Keratinocyte (primary cell): ENCODE measurements at regions not wholly inside any gene's neighbourhood (a gene's known extent, or its start where the extent isn't known, plus 50 kb on each side); places are given as distances from the start of the nearest gene placed in this dataset.

Source experiments
- DNase-seq: peaks from one replicate; pipeline ENCODE4 v3.0.0-alpha.2; 2011; ENCODE audit warnings: low read depth, missing footprints, low spot score
- FAIRE-seq: peaks from 2 replicates; lab custom pipeline; 2011; peaks lifted over from hg19 to GRCh38; lab: Jason Lieb, UNC
- H2AFZ ChIP-seq: 2 replicates; pipeline ENCODE4 v1.6.0; 2012; ENCODE audit warnings: low read length, control low read depth, inconsistent platforms; ENCODE audit not compliant: control insufficient read depth
- H3K27ac ChIP-seq: 2 replicates; pipeline ENCODE4 v1.5.1; 2011; ENCODE audit warnings: low read length; ENCODE audit not compliant: control insufficient read depth, insufficient read depth
- H3K27me3 ChIP-seq: 3 replicates; pipeline ENCODE4 v1.6.0; 2011; ENCODE audit warnings: low read length; ENCODE audit not compliant: control insufficient read depth, insufficient read depth; ENCODE audit errors: extremely low read depth
- H3K36me3 ChIP-seq, 2 experiments: 2 replicates in 1 of 2; 3 replicates in 1 of 2; pipeline ENCODE4 v1.5.1; 2011; ENCODE audit warnings: low read length in 2 of 2, mild to moderate bottlenecking in 1 of 2; ENCODE audit not compliant: control insufficient read depth in 2 of 2, insufficient read depth in 2 of 2; ENCODE audit errors: extremely low read depth in 1 of 2
- H3K4me1 ChIP-seq: 3 replicates; pipeline ENCODE4 v1.5.1; 2011; ENCODE audit warnings: low read length; ENCODE audit not compliant: control insufficient read depth, insufficient read depth; ENCODE audit errors: extremely low read depth
- H3K4me2 ChIP-seq: 3 replicates; pipeline ENCODE4 v1.6.0; 2011; ENCODE audit warnings: low read depth, low read length; ENCODE audit not compliant: control insufficient read depth, insufficient read depth; ENCODE audit errors: extremely low read depth
- H3K4me3 ChIP-seq, 3 experiments: fragments of 200-600 bp in 1 of 3; sonication (generic) in 1 of 3; 2 replicates in 2 of 3; 3 replicates in 1 of 3; pipeline ENCODE4 v1.5.1; 2011 to 2016; ENCODE audit warnings: low read length in 3 of 3, mild to moderate bottlenecking in 3 of 3, control low read depth in 2 of 3, inconsistent platforms in 1 of 3, low read depth in 1 of 3, mixed read lengths in 1 of 3, mixed run types in 1 of 3, moderate library complexity in 1 of 3; ENCODE audit not compliant: control insufficient read depth in 2 of 3, insufficient read depth in 2 of 3; ENCODE audit errors: extremely low read depth in 1 of 3
- H3K79me2 ChIP-seq: 2 replicates; pipeline ENCODE4 v1.6.0; 2012; ENCODE audit warnings: low read length; ENCODE audit not compliant: control insufficient read depth, insufficient read depth
- H3K9ac ChIP-seq: 3 replicates; pipeline ENCODE4 v1.6.0; 2011; ENCODE audit warnings: low read length; ENCODE audit not compliant: control insufficient read depth, insufficient read depth; ENCODE audit errors: extremely low read depth
- H3K9me1 ChIP-seq: 3 replicates; pipeline ENCODE4 v1.6.0; 2011; ENCODE audit warnings: low read length; ENCODE audit not compliant: control insufficient read depth, insufficient read depth; ENCODE audit errors: extremely low read depth
- H3K9me3 ChIP-seq: 2 replicates; pipeline ENCODE4 v1.5.1; 2012; ENCODE audit warnings: low read depth, low read length; ENCODE audit not compliant: control insufficient read depth
- H4K20me1 ChIP-seq: 3 replicates; pipeline ENCODE4 v1.6.0; 2011; ENCODE audit warnings: low read length; ENCODE audit not compliant: control insufficient read depth, insufficient read depth; ENCODE audit errors: extremely low read depth
- EZH2 ChIP-seq: IDR thresholded peaks from one replicate; pipeline ENCODE4 v1.6.1; 2012; ENCODE audit warnings: inconsistent platforms, mild to moderate bottlenecking, low read length, moderate library complexity
- dilution Hi-C: fragments of 300-500 bp; cut with MboI; formaldehyde crosslinking; loops from one replicate; pipeline ENCODE4 v1.7.0; 2020; ENCODE audit warnings: low sequenced_read_pairs; ENCODE audit not compliant: extremely low pct_ligation_motif_present
- TF ChIP-seq, protein P1 (sequence below), 3 experiments: IDR thresholded peaks in 1 of 3; conservative IDR thresholded peaks in 1 of 3; optimal IDR thresholded peaks in 1 of 3; 2 replicates in 2 of 3; 3 replicates in 1 of 3; pipeline versions ENCODE3 to v1.5.1; 2011; ENCODE audit warnings: low read length in 3 of 3, mild to moderate bottlenecking in 3 of 3, moderate library complexity in 2 of 3, control low read depth in 1 of 3, inconsistent platforms in 1 of 3; ENCODE audit not compliant: insufficient read depth in 2 of 3; ENCODE audit errors: extremely low read depth in 1 of 3

DNA sequence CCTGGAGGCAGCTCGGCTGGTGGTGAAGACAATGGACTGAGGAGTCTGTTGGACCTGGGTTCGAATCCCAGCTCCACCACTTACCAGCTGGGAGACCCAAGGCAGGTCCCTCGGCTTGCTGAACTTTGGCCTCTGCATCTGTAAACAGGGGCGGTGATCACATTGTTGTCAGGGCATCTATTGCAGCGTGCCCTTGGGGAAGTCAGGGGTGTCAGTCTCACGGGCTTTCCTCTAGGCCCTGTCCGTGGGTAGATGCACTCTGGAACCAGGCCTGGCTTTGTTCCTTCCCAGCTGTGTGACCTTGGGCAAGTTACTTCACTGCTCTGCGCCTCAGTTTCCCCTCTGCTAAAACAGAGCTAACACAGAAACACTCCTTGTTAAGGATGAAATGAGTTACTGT lies 68.8 kb upstream of the SLC6A6 start:
- FAIRE-seq = no peak
- Histone ChIP-seq H3K36me3 (no peaks in the 10 kb centered on the region), H3K4me1 (peaks cover 19% of the 10 kb centered on the region), H3K79me2 (no peaks in the 10 kb centered on the region), H2AFZ (no peak overlapping the region), H3K4me3 (no peak overlapping the region), H3K27me3 (peaks cover 6% of the 10 kb centered on the region), H3K27ac (no peak overlapping the region), H4K20me1 (no peaks in the 10 kb centered on the region), H3K9me3 (no peaks in the 10 kb centered on the region), H3K4me2 (no peak overlapping the region), H3K9me1 (no peaks in the 10 kb centered on the region), H3K9ac (no peak overlapping the region)
- TF ChIP-seq, protein P1, sequence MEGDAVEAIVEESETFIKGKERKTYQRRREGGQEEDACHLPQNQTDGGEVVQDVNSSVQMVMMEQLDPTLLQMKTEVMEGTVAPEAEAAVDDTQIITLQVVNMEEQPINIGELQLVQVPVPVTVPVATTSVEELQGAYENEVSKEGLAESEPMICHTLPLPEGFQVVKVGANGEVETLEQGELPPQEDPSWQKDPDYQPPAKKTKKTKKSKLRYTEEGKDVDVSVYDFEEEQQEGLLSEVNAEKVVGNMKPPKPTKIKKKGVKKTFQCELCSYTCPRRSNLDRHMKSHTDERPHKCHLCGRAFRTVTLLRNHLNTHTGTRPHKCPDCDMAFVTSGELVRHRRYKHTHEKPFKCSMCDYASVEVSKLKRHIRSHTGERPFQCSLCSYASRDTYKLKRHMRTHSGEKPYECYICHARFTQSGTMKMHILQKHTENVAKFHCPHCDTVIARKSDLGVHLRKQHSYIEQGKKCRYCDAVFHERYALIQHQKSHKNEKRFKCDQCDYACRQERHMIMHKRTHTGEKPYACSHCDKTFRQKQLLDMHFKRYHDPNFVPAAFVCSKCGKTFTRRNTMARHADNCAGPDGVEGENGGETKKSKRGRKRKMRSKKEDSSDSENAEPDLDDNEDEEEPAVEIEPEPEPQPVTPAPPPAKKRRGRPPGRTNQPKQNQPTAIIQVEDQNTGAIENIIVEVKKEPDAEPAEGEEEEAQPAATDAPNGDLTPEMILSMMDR (optimal IDR thresholded peaks at IDR 0.05 in 1 of 3, IDR thresholded peaks at IDR 0.05 in 1 of 3, conservative IDR thresholded peaks at IDR 0.05 in 1 of 3; ENCODE audit: extremely low read depth in 1 of 3, insufficient read depth in 2 of 3, low read length in 3 of 3) = no peak
- no peak for TF ChIP-seq EZH2
- DNase-seq = no peak
- dilution Hi-C loops = no loop called here

DNA sequence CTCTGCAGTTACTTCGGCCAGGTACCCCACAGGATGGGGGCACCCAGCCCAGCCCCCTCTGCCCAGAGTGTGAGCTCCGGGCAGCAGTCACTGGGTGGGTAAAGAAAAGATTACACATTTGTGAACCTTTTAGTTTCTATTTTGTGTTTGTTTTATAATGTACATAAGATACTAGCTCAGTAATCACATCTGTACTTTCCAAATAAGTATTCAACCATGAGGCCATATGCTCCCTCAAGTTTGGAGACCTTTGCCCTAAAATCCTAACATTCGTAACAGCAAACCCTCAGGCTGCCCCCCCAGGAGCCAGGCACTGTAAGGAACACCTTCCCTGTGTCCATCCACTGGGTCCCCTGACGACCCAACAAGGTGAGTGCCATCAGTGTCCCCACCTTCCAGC lies 68.3 kb upstream of the SLC6A6 start:
- peaks cover 6% of the 10 kb centered on the region for H3K27me3 ChIP-seq
- H3K36me3 ChIP-seq = no peaks in the 10 kb centered on the region
- peaks cover 14% of the 10 kb centered on the region for H3K4me1 ChIP-seq
- H3K9me3 ChIP-seq = no peaks in the 10 kb centered on the region
- no peak overlapping the region for H3K4me2 ChIP-seq
- no peaks in the 10 kb centered on the region for H4K20me1 ChIP-seq
- no peak overlapping the region for H2AFZ ChIP-seq
- dilution Hi-C loops = no loop called here
- TF ChIP-seq, protein P1 (optimal IDR thresholded peaks at IDR 0.05 in 1 of 3, IDR thresholded peaks at IDR 0.05 in 1 of 3, conservative IDR thresholded peaks at IDR 0.05 in 1 of 3; ENCODE audit: extremely low read depth in 1 of 3, insufficient read depth in 2 of 3, low read length in 3 of 3) = no peak
- no peak for TF ChIP-seq EZH2
- no peaks in the 10 kb centered on the region for H3K9me1 ChIP-seq
- H3K4me3 ChIP-seq = no peak overlapping the region
- FAIRE-seq (no peak), DNase-seq (no peak)
- H3K79me2 ChIP-seq = no peaks in the 10 kb centered on the region
- no peak overlapping the region for H3K9ac ChIP-seq
- H3K27ac ChIP-seq = no peak overlapping the region
